ENCODE measurements at regions not wholly inside any gene's neighbourhood (a gene's known extent, or its start where the extent isn't known, plus 50 kb on each side); places are given as distances from the start of the nearest gene placed in this dataset.

- no peak for DNase-seq (ENCODE audit: low spot score)
Observed at GRCh38 chr4:24713604-24714003, 81.8 kb upstream of the SOD3 start.

- no peak for DNase-seq (ENCODE audit: low spot score)
Observed at GRCh38 chr4:24719615-24720014, 75.8 kb upstream of the SOD3 start.

GRCh38 chr4:24720436-24720835 is 74.9 kb upstream of the SOD3 start:
- DNase-seq (ENCODE audit: low spot score), result no peak

- no peak for DNase-seq (ENCODE audit: low spot score)
Observed at GRCh38 chr4:24720979-24721378, 74.4 kb upstream of the SOD3 start.

- no peak for DNase-seq (ENCODE audit: low spot score)
Observed at GRCh38 chr4:24722026-24722568, 73.3 kb upstream of the SOD3 start.

- no peak for DNase-seq (ENCODE audit: low spot score)
Observed at GRCh38 chr4:24727390-24728224, 67.8 kb upstream of the SOD3 start.

- DNase-seq (ENCODE audit: low spot score), result no peak
Observed at GRCh38 chr4:24729119-24729730, 66.1 kb upstream of the SOD3 start.

- no peak for DNase-seq (ENCODE audit: low spot score)
Observed at GRCh38 chr4:24730256-24731001, 64.9 kb upstream of the SOD3 start.

- no peak for DNase-seq (ENCODE audit: low spot score)
Observed at GRCh38 chr4:24731448-24731847, 63.9 kb upstream of the SOD3 start.

GRCh38 chr4:24734511-24734910 is 60.9 kb upstream of the SOD3 start:
- DNase-seq (ENCODE audit: low spot score), result no peak

- DNase-seq (ENCODE audit: low spot score), result no peak
Observed at GRCh38 chr4:24736066-24736465, 59.3 kb upstream of the SOD3 start.

GRCh38 chr4:24741910-24742309 is 53.5 kb upstream of the SOD3 start:
- no peak for DNase-seq (ENCODE audit: low spot score)

GRCh38 chr4:24742335-24742734 is 53.0 kb upstream of the SOD3 start:
- no peak for DNase-seq (ENCODE audit: low spot score)

GRCh38 chr4:24742773-24743172 is 52.6 kb upstream of the SOD3 start:
- no peak for DNase-seq (ENCODE audit: low spot score)

GRCh38 chr4:24743206-24743605 is 52.2 kb upstream of the SOD3 start:
- DNase-seq (ENCODE audit: low spot score), result no peak

GRCh38 chr4:24743927-24744326 is 51.4 kb upstream of the SOD3 start:
- DNase-seq (ENCODE audit: low spot score), result no peak

- DNase-seq (ENCODE audit: low spot score), result no peak
Observed at GRCh38 chr4:24745172-24745895, 50.0 kb upstream of the SOD3 start.
